ENCODE measurements at regions not wholly inside any gene's neighbourhood (a gene's known extent, or its start where the extent isn't known, plus 50 kb on each side); places are given as distances from the start of the nearest gene placed in this dataset.

DNA sequence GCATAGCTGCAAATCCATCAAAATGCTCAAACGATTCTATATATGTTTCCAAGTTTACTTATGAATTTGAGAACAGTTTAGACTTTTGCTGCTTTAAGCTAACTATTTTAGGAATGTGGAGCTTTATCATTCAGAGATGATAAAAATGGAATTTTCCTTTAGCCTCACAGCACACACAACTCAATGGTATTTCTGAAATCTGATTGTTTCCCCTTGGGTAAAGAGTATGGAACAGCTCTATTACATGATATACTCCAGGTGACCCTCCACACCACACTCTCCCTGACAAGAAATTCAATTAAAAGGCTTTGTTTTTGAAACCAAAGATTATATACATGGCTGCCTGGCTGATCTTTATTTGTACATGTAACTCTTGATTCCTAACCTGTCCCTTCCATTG lies 120.0 kb downstream of the LUZP4 start:
- H3K9me3 ChIP-seq (ENCODE audit: control insufficient read depth in 1 of 2, insufficient read depth in 1 of 2, low read length in 2 of 2), result no peaks in the 10 kb centered on the region
- no peaks in the 10 kb centered on the region for H3K27me3 Mint-ChIP-seq
- H3K27me3 ChIP-seq (ENCODE audit: control insufficient read depth in 1 of 2, insufficient read depth in 2 of 2, low read length in 2 of 2), result no peaks in the 10 kb centered on the region
- H3K4me1 Mint-ChIP-seq (ENCODE audit: low read depth), result no peaks in the 10 kb centered on the region
- POLR2A ChIA-PET, result no interaction called here
- CTCF ChIA-PET, result no interaction called here
- H3K4me3 Mint-ChIP-seq, result no peak overlapping the region
- no peaks in the 10 kb centered on the region for H3K4me1 ChIP-seq (ENCODE audit: insufficient read depth, low read length)
- no peak for DNase-seq
- H3K36me3 Mint-ChIP-seq (ENCODE audit: low read depth), result no peaks in the 10 kb centered on the region
- ATAC-seq (ENCODE audit: poor library complexity), result no peak
- TF ChIP-seq, protein P1, sequence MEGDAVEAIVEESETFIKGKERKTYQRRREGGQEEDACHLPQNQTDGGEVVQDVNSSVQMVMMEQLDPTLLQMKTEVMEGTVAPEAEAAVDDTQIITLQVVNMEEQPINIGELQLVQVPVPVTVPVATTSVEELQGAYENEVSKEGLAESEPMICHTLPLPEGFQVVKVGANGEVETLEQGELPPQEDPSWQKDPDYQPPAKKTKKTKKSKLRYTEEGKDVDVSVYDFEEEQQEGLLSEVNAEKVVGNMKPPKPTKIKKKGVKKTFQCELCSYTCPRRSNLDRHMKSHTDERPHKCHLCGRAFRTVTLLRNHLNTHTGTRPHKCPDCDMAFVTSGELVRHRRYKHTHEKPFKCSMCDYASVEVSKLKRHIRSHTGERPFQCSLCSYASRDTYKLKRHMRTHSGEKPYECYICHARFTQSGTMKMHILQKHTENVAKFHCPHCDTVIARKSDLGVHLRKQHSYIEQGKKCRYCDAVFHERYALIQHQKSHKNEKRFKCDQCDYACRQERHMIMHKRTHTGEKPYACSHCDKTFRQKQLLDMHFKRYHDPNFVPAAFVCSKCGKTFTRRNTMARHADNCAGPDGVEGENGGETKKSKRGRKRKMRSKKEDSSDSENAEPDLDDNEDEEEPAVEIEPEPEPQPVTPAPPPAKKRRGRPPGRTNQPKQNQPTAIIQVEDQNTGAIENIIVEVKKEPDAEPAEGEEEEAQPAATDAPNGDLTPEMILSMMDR (IDR thresholded peaks at IDR 0.05), result no peak
- H3K4me3 ChIP-seq (ENCODE audit: low read length), result no peak overlapping the region
- H3K9me3 Mint-ChIP-seq, result no peaks in the 10 kb centered on the region
- H3K36me3 ChIP-seq (ENCODE audit: insufficient read depth, low read length), result no peaks in the 10 kb centered on the region
- intact Hi-C loops (cut with DNase I, micrococcal nuclease), result no loop called here
- no peak overlapping the region for H3K27ac ChIP-seq (ENCODE audit: low read depth in 1 of 2, low read length in 2 of 2)
- no peak overlapping the region for H3K27ac Mint-ChIP-seq

DNA sequence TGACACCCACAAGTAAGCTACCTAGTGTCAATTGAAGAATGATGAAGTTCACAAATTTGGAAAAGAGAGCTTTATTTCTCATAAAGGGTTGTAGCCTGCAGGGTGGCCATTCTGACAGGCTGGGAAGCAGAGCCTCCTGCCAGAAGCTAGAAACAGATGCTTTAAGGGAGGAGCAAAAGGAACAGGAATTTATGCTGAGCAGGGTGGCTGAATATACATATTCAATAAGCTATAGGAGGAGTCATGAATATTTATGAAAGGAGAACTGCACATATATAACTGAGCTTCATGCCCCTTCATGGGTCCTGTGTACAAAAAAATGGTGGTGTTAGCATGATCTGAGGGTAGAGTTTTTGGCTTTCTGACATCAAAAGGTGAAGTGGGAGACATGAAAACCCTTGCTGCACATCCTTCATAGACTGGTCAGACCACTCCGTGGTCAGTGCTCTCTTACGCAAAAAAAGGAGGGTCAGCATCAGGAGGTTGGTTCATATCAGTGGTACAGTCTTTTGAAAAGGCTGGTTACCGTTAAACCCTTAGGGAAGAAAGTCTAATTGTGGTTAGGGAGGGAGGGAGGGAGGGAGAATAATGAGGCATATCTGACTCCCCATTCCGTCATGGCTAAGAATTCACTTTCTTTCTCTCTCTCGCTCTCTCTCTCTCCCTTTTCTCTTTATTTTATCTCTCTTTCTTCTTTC lies 121.4 kb downstream of the LUZP4 start:
- Mint-ChIP-seq H3K4me3 (no peak overlapping the region), H3K27me3 (no peaks in the 10 kb centered on the region), H3K27ac (no peak overlapping the region), H3K36me3 (ENCODE audit: low read depth) (no peaks in the 10 kb centered on the region), H3K4me1 (ENCODE audit: low read depth) (no peaks in the 10 kb centered on the region), H3K9me3 (no peaks in the 10 kb centered on the region)
- no peaks in the 10 kb centered on the region for H3K9me3 ChIP-seq (ENCODE audit: control insufficient read depth in 1 of 2, insufficient read depth in 1 of 2, low read length in 2 of 2)
- TF ChIP-seq, protein P1 (IDR thresholded peaks at IDR 0.05), result no peak
- CTCF ChIA-PET, result no interaction called here
- H3K36me3 ChIP-seq (ENCODE audit: insufficient read depth, low read length), result no peaks in the 10 kb centered on the region
- H3K4me3 ChIP-seq (ENCODE audit: low read length), result no peak overlapping the region
- no peaks in the 10 kb centered on the region for H3K27me3 ChIP-seq (ENCODE audit: control insufficient read depth in 1 of 2, insufficient read depth in 2 of 2, low read length in 2 of 2)
- DNase-seq, result no peak
- ATAC-seq (ENCODE audit: poor library complexity), result no peak
- POLR2A ChIA-PET, result no interaction called here
- H3K4me1 ChIP-seq (ENCODE audit: insufficient read depth, low read length), result no peaks in the 10 kb centered on the region
- H3K27ac ChIP-seq (ENCODE audit: low read depth in 1 of 2, low read length in 2 of 2), result no peak overlapping the region
- intact Hi-C loops (cut with DNase I, micrococcal nuclease), result no loop called here

DNA sequence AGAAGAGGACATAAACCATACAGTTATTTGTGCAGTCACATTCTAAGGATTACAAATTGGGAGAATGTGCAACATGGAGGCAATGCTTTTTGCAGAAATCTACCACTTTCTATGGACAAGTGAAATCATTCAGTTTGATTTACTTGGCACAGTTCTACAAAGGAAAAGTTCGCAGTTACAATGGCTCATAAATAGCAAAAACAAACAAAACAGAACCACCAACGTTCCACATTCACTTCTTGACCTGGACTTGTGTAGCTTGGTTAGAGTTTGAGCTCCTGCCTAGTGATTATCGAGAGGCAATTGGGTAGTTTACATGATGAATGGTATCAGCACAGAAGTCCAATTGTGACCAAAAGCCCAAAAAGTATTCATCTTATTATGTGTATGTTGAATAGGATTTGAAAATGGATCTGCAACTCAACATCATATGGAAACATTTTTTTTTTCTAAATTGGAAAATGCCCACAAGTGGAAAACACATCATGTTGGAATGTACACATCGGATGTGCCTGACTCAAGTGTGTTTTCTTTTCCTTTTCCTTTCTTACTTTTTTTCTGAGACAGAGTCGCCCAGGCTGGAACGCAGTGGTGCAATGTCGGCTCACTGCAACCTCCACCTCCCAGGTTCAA lies 123.8 kb downstream of the LUZP4 start:
- Mint-ChIP-seq H3K36me3 (ENCODE audit: low read depth) (no peaks in the 10 kb centered on the region), H3K27me3 (no peaks in the 10 kb centered on the region), H3K4me1 (ENCODE audit: low read depth) (no peaks in the 10 kb centered on the region), H3K4me3 (no peak overlapping the region), H3K27ac (no peak overlapping the region), H3K9me3 (no peaks in the 10 kb centered on the region)
- Histone ChIP-seq H3K27ac (ENCODE audit: low read depth in 1 of 2, low read length in 2 of 2) (no peak overlapping the region), H3K4me3 (ENCODE audit: low read length) (no peak overlapping the region), H3K9me3 (ENCODE audit: control insufficient read depth in 1 of 2, insufficient read depth in 1 of 2, low read length in 2 of 2) (no peaks in the 10 kb centered on the region), H3K36me3 (ENCODE audit: insufficient read depth, low read length) (no peaks in the 10 kb centered on the region), H3K27me3 (ENCODE audit: control insufficient read depth in 1 of 2, insufficient read depth in 2 of 2, low read length in 2 of 2) (no peaks in the 10 kb centered on the region), H3K4me1 (ENCODE audit: insufficient read depth, low read length) (no peaks in the 10 kb centered on the region)
- intact Hi-C loops (cut with DNase I, micrococcal nuclease), result no loop called here
- POLR2A ChIA-PET, result no interaction called here
- TF ChIP-seq, protein P1 (IDR thresholded peaks at IDR 0.05), result no peak
- DNase-seq (no peak), ATAC-seq (ENCODE audit: poor library complexity) (no peak)
- CTCF ChIA-PET, result no interaction called here
